Type B pancreatic cell (in vitro differentiated cells): ENCODE measurements at regions not wholly inside any gene's neighbourhood (a gene's known extent, or its start where the extent isn't known, plus 50 kb on each side); places are given as distances from the start of the nearest gene placed in this dataset.

ENCODE experiments used
- DNase-seq: peaks from one replicate; pipeline ENCODE4 v3.0.0; 2021; ENCODE audit warnings: mixed read lengths; ENCODE audit not compliant: unreplicated experiment; ENCODE audit errors: extremely low spot score
- H3K27ac Mint-ChIP-seq: 2 replicates; pipeline ENCODE4 v1.8.0; 2021; ENCODE audit warnings: mild to moderate bottlenecking, mixed read lengths
- H3K27me3 Mint-ChIP-seq: 2 replicates; pipeline ENCODE4 v1.8.0; 2021; ENCODE audit warnings: mixed read lengths
- H3K36me3 Mint-ChIP-seq: 2 replicates; pipeline ENCODE4 v1.8.0; 2021; ENCODE audit warnings: mixed read lengths
- H3K4me1 Mint-ChIP-seq: one replicate; pipeline ENCODE4 v1.8.0; 2021; ENCODE audit warnings: mixed read lengths; ENCODE audit not compliant: unreplicated experiment
- H3K4me3 Mint-ChIP-seq: 2 replicates; pipeline ENCODE4 v1.8.0; 2021; ENCODE audit warnings: mild to moderate bottlenecking, mixed read lengths
- H3K9me3 Mint-ChIP-seq: 2 replicates; pipeline ENCODE4 v1.8.0; 2021; ENCODE audit warnings: mixed read lengths
- TF ChIP-seq, protein P1 (sequence below): fragments of 200-600 bp; sonication (generic); conservative IDR thresholded peaks from 2 replicates; pipeline ENCODE4 v1.5.0; 2021; ENCODE audit warnings: antibody characterized with exemption, mild to moderate bottlenecking

- no peak for DNase-seq
- Mint-ChIP-seq H3K36me3 (no peaks in the 10 kb centered on the region), H3K9me3 (peaks cover 7% of the 10 kb centered on the region), H3K4me3 (no peak overlapping the region), H3K4me1 (peaks cover 10% of the 10 kb centered on the region), H3K27ac (no peak overlapping the region), H3K27me3 (no peaks in the 10 kb centered on the region)
- TF ChIP-seq, protein P1, sequence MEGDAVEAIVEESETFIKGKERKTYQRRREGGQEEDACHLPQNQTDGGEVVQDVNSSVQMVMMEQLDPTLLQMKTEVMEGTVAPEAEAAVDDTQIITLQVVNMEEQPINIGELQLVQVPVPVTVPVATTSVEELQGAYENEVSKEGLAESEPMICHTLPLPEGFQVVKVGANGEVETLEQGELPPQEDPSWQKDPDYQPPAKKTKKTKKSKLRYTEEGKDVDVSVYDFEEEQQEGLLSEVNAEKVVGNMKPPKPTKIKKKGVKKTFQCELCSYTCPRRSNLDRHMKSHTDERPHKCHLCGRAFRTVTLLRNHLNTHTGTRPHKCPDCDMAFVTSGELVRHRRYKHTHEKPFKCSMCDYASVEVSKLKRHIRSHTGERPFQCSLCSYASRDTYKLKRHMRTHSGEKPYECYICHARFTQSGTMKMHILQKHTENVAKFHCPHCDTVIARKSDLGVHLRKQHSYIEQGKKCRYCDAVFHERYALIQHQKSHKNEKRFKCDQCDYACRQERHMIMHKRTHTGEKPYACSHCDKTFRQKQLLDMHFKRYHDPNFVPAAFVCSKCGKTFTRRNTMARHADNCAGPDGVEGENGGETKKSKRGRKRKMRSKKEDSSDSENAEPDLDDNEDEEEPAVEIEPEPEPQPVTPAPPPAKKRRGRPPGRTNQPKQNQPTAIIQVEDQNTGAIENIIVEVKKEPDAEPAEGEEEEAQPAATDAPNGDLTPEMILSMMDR = no peak
These were observed 914.4 kb upstream of the SEMA6A start for GRCh38 chr5:117488976-117489500.

DNA sequence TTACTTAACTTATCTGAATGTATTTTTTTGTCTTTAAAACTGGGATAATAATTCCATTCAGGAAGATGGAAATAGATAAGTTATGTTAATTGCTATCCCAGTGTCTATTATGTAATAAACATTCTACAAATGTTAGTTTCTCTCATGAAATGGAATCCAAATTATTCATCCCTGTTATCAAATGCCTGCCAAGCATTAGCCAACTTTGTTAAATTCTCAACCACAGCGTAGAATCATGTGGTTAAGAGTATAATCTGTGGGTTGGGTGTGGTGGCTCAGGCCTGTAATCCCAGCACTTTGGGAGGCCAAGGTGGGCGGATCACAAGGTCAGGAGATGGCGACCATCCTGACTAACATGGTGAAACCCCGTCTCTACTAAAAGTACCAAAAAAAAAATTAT lies 912.9 kb upstream of the SEMA6A start:
- H3K27me3 Mint-ChIP-seq = no peaks in the 10 kb centered on the region
- TF ChIP-seq, protein P1 = no peak

DNA sequence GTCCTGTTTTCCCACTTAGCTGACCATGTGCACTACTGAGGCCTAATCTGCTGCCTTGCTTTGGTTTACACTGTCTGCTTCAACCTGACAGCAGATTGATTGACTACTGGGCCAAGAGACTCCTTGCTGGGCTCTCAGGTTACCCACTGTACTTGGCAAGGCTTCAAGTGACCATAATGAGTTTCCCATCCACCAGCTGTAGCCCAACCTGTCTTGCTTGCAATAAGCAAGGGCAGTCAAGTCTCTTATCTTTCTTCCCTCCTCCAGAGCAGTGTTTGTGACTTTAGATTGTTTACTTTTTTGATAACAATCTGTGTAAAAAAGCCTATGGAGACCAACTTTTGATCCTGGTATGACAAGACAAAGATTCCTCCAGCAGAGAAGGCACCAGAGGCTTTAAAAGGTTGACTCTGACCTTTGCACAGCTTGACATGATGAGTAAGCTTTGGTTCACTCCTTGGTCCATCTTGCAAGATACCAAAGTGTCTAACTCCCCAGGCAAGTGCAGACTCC lies 912.3 kb upstream of the SEMA6A start:
- Mint-ChIP-seq H3K4me3 (no peak overlapping the region), H3K27me3 (no peaks in the 10 kb centered on the region), H3K27ac (no peak overlapping the region), H3K36me3 (no peaks in the 10 kb centered on the region), H3K4me1 (peaks cover 10% of the 10 kb centered on the region), H3K9me3 (no peaks in the 10 kb centered on the region)
- DNase-seq = no peak
- TF ChIP-seq, protein P1 = no peak

More for the DNA sequence above, 912.9 kb upstream of the SEMA6A start:
- Mint-ChIP-seq H3K36me3 (no peaks in the 10 kb centered on the region), H3K27ac (no peak overlapping the region), H3K4me3 (no peak overlapping the region), H3K4me1 (peaks cover 10% of the 10 kb centered on the region), H3K9me3 (peaks cover 2% of the 10 kb centered on the region)
- DNase-seq = no peak

DNA sequence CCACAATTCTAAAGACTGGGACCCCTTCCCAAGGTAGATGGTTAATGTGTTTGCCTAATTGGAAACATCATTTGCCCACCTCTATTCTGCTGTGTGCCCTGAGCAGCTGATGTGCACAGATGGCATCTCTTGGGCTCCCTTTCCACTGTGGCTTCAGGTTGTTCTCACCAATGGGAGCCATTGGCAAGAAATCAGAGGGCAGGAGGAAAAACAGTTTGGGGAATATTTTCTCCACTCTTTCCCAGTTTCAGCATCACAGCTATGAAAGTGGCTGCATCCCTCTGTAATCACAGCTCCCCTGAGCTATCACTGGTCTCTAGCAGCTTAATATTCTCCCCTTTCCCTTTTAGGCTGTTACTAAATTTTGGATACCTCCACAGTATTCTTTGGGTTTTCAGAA lies 911.6 kb upstream of the SEMA6A start:
- H3K27me3 Mint-ChIP-seq = no peaks in the 10 kb centered on the region
- peaks cover 10% of the 10 kb centered on the region for H3K4me1 Mint-ChIP-seq
- TF ChIP-seq, protein P1 = no peak
- DNase-seq = no peak
- H3K9me3 Mint-ChIP-seq = no peaks in the 10 kb centered on the region
- no peak overlapping the region for H3K4me3 Mint-ChIP-seq
- no peak overlapping the region for H3K27ac Mint-ChIP-seq
- H3K36me3 Mint-ChIP-seq = no peaks in the 10 kb centered on the region

DNA sequence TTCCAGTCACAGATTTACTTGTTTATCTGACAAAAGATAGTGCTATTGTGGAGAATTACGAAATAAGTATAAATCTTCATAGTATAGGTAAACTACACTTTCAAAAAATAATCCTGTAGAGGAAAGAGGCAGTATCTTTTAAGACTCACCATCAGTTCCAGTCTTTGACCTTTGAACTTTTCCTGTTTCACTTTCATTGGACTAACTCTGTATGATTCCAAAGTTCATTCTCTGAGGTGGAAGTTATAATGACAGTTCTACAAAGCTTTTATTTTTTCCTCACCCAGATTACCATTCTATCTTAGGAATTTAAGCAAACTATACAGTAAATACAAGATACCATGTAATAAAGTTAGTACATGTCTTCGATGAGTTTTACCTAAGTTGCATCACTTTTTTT lies 901.3 kb upstream of the SEMA6A start:
- Mint-ChIP-seq H3K27ac (no peak overlapping the region), H3K9me3 (peaks cover 7% of the 10 kb centered on the region), H3K4me3 (no peak overlapping the region), H3K27me3 (no peaks in the 10 kb centered on the region), H3K36me3 (no peaks in the 10 kb centered on the region), H3K4me1 (peaks cover 8% of the 10 kb centered on the region)
- DNase-seq = no peak
- TF ChIP-seq, protein P1 = no peak
